GM21825 (cell line): ENCODE measurements at regions not wholly inside any gene's neighbourhood (a gene's known extent, or its start where the extent isn't known, plus 50 kb on each side); places are given as distances from the start of the nearest gene placed in this dataset.

Experiments used
- ATAC-seq: cut with Tn5 transposase; IDR thresholded peaks from one replicate; pipeline ENCODE4 v1.9.1; 2021; ENCODE audit warnings: mild to moderate bottlenecking, moderate library complexity; ENCODE audit not compliant: unreplicated experiment

DNA sequence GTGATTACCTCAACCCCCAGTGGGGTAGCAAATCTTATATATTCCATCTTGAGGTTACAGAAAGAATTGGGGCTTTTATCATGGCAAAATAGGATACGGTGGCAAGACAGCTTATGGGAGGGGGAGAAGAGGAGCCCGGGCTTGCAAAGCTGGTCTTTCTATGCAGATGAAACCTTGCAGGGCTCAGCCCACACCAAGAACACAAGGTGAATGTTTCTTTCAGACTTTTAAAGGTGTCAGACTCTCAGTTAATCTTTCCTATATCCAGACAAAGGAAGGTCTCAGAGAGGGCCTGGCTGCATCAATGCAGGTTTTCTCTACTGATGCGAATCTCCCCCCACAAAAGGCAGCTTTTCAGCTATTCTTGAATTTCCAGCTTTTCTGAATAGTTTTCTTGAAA, 59.9 kb upstream of the WDR17 start:
- ATAC-seq, result no peak

DNA sequence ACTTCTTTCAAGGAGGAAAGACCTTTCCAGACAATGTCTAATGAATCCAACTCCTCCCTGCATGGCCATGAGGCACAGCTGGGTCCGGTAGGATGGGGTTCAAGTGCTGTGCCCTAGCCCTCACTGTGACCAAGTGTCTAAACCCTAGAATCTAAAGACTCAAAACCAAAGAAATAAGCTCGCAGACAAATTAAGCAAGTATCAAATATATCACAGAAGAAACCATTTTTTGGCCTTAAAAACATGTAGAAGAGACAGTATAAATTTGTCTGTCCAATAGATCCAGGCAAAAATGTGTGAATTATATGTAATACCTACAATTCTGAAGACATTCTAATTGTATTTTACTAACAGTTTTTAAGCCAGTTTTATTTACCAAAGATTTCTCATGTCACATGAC, 56.4 kb upstream of the WDR17 start:
- no peak for ATAC-seq

DNA sequence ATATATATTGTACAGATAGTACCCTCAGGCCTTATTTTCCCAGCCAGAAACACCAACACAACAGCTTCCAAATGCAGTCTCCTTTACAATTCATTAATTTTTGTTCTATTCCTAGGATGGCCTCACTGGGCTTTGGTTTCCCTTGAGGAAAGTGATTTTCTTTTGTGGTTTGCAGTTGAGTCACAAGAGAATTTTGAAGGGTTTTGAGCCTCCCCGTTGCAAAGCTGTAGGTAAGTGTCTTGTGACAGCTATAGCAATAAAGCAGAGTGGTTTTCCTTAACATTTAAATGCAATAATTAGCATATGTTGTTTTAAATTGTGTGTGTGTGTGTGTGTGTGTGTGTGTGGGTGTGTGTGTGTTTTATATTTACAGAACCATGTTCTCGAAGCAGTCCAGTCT, 54.1 kb upstream of the WDR17 start:
- no peak for ATAC-seq

DNA sequence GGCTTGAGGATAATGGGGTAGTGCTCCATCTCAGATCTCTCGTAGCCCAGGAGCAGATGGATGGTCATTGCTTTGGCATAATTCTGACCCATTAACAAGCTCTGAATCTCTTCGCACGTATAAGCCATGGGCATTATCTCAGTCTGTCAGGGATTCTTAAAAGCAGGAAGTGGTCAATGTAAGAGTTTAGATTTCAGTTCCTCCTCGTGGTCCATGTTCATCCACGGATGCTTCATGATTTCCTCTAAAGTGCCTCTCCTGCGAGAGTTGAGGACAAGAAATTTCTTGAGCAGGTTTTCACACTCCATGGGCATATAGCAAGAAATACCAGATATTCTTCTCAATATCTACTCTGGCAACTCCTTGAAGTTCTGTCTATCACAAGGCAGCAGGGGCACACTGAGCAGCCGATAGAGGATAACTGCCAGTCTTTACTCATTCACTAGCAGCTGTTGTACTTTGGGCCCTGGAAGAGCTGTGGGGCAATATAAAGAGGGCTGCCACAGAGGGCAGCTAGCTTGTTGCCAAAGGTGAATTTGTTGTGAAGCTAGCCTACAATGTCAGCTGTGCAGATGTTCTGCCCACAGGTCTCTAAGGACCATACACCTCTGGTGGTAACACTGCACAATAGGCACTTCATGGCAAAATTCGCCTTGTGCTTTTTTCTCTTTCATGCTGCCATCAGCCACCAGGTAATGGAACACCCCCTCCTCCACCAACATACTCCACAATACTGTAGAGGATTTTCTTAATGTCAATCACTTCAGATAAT, 52.0 kb upstream of the WDR17 start:
- peak; percentile 93 for ATAC-seq

DNA sequence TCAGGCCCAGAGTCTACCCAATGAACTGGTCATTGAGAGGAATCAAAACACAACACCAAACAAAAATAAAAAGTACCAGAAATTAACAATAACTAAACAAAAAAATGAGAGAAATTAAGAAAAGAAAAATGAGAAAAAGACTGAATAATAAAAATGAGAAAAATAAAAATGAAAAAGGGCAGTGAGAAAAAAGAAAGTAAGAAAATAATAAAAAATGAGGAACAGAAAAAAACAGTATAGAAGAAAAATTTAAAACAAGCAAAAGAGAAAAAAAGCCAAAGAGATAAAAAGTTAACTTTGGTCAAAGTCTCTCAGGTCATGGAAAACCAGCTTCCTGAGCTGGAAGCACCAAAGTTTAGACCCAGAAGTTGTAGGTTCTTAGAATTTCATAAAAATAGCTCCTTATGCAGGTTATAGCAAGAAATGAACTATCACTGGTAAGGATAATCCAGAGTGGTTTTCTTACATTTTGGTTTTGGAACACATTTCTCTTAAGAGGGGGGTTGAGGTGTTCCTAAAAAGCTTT, 51.0 kb upstream of the WDR17 start:
- no peak for ATAC-seq
